SK-N-SH treated with all-trans-retinoic acid at 6 μM for 48 hours (cell line): ENCODE measurements at regions not wholly inside any gene's neighbourhood (a gene's known extent, or its start where the extent isn't known, plus 50 kb on each side); places are given as distances from the start of the nearest gene placed in this dataset.

Experiments
- ARNTL ChIP-seq: fragments of 450-650 bp; formaldehyde crosslinking; IDR thresholded peaks from 2 replicates; pipeline ENCODE4 v1.5.0; 2020; ENCODE audit warnings: low read depth, mild to moderate bottlenecking, moderate library complexity, borderline replicate concordance
- BACH2 ChIP-seq: fragments of 250-450 bp; sonication (Bioruptor Pico); IDR thresholded peaks from 2 replicates; pipeline ENCODE4 v1.9.0; 2021; ENCODE audit warnings: mild to moderate bottlenecking, borderline replicate concordance
- CREB5 ChIP-seq: fragments of 250-450 bp; sonication (Bioruptor Pico); IDR thresholded peaks from 2 replicates; pipeline ENCODE4 v1.5.1; 2020; ENCODE audit warnings: low read depth, mild to moderate bottlenecking, moderate library complexity
- CSDC2 ChIP-seq: fragments of 250-450 bp; sonication (Bioruptor Pico); IDR thresholded peaks from 2 replicates; pipeline ENCODE4 v1.5.0; 2020; ENCODE audit warnings: mild to moderate bottlenecking, moderate library complexity
- ESRRG ChIP-seq: fragments of 250-450 bp; sonication (Bioruptor Pico); IDR thresholded peaks from 2 replicates; pipeline ENCODE4 v1.6.1; 2021; ENCODE audit warnings: mild to moderate bottlenecking
- ISL1 ChIP-seq: fragments of 250-450 bp; sonication (Bioruptor Pico); IDR thresholded peaks from 2 replicates; pipeline ENCODE4 v2.1.2; 2022; ENCODE audit warnings: mild to moderate bottlenecking, moderate library complexity
- OSR1 ChIP-seq: fragments of 250-450 bp; sonication (Bioruptor Pico); IDR thresholded peaks from 2 replicates; pipeline ENCODE4 v1.8.0; 2022; ENCODE audit warnings: moderate library complexity, mild to moderate bottlenecking, inconsistent platforms
- PATZ1 ChIP-seq: fragments of 250-450 bp; sonication (Bioruptor Pico); IDR thresholded peaks from 2 replicates; pipeline ENCODE4 v1.8.0; 2020; ENCODE audit warnings: mild to moderate bottlenecking, moderate library complexity, borderline replicate concordance
- PPARA ChIP-seq: fragments of 250-450 bp; sonication (Bioruptor Pico); IDR thresholded peaks from 2 replicates; pipeline ENCODE4 v1.5.0; 2020; ENCODE audit warnings: mild to moderate bottlenecking, borderline replicate concordance
- RARB ChIP-seq: fragments of 250-450 bp; sonication (Bioruptor Pico); IDR thresholded peaks from 2 replicates; pipeline ENCODE4 v1.8.0; 2021; ENCODE audit warnings: mild to moderate bottlenecking, moderate library complexity
- ZC3H10 ChIP-seq: fragments of 250-450 bp; sonication (Bioruptor Pico); IDR thresholded peaks from 2 replicates; pipeline ENCODE4 v1.5.1; 2021; ENCODE audit warnings: mild to moderate bottlenecking, moderate library complexity
- ZFP3 ChIP-seq: fragments of 250-450 bp; sonication (Bioruptor Pico); IDR thresholded peaks from 2 replicates; pipeline ENCODE4 v1.5.0; 2020; ENCODE audit warnings: mild to moderate bottlenecking, moderate library complexity

GRCh38 chr5:74337984-74338310 lies 302.6 kb downstream of the ENC1 start:
- no peak for TF ChIP-seq ZC3H10
- TF ChIP-seq CSDC2: no peak
- TF ChIP-seq PATZ1 (CRISPR knock-in tag): no peak
- TF ChIP-seq ESRRG (CRISPR knock-in tag): no peak
- no peak for TF ChIP-seq RARB
- no peak for TF ChIP-seq ARNTL
- no peak for TF ChIP-seq PPARA (CRISPR knock-in tag)
- no peak for TF ChIP-seq OSR1 (CRISPR knock-in tag)
- TF ChIP-seq ZFP3 (CRISPR knock-in tag): no peak
- TF ChIP-seq ISL1 (CRISPR knock-in tag): no peak
- no peak for TF ChIP-seq BACH2
- TF ChIP-seq CREB5 (CRISPR knock-in tag): no peak
